Psoas muscle (tissue), 7 donors: ENCODE measurements at regions not wholly inside any gene's neighbourhood (a gene's known extent, or its start where the extent isn't known, plus 50 kb on each side); places are given as distances from the start of the nearest gene placed in this dataset.
A peak's percentile ranks its signal among the peaks of the same experiment; 100 is the strongest.

Source experiments
- ATAC-seq, 4 donors: fragments of 200-7000 bp; cut with Tn5 transposase; one replicate each; pipeline ENCODE4 v1.9.1; 2020; ENCODE audit warnings: moderate library complexity in 3 of 4, mild to moderate bottlenecking in 2 of 4
- DNase-seq, 2 donors: peaks; one replicate each; pipeline ENCODE4 v3.0.0-alpha.2; 2020
- H3K27ac ChIP-seq: fragments of 200-600 bp; one replicate; pipeline ENCODE4 v1.8.0; 2022
- H3K27me3 ChIP-seq, 3 donors: fragments of 200-600 bp in 1 of 3; one replicate each; pipeline versions ENCODE4 v1.6.1 to v1.8.0; 2013 to 2022; ENCODE audit warnings: low read length in 2 of 3, mild to moderate bottlenecking in 2 of 3, moderate library complexity in 1 of 3; ENCODE audit not compliant: insufficient read depth in 3 of 3
- H3K36me3 ChIP-seq, 2 donors: fragments of 200-600 bp in 1 of 2; one replicate each; pipeline versions ENCODE4 v1.6.1 to v1.8.0; 2013 to 2022; ENCODE audit warnings: low read depth in 1 of 2, mild to moderate bottlenecking in 1 of 2, moderate library complexity in 1 of 2; ENCODE audit not compliant: insufficient read depth in 1 of 2
- H3K4me1 ChIP-seq: fragments of 200-600 bp; one replicate; pipeline ENCODE4 v1.8.0; 2022
- H3K4me3 ChIP-seq: fragments of 200-600 bp; one replicate; pipeline ENCODE4 v1.8.0; 2022; ENCODE audit warnings: mild to moderate bottlenecking
- H3K9me3 ChIP-seq: fragments of 200-600 bp; one replicate; pipeline ENCODE4 v1.8.0; 2022
- CTCF ChIP-seq: fragments of 200-600 bp; IDR thresholded peaks from one replicate; pipeline ENCODE4 v1.8.0; 2022; ENCODE audit warnings: antibody characterized with exemption
- WGBS, 3 donors: extraction: QIAGEN DNeasy Blood & Tissue Kit; methylation state at CpG; one replicate each; pipeline versions ENCODE4 v1.1.6 to v1.1.7; 2013; 5-methylcytosine and 5-hydroxymethylcytosine counted together
- intact Hi-C, 2 donors: fragments of 100-400 bp; cut with DNase I; formaldehyde crosslinking; loops; one replicate each; pipeline versions ENCODE4 v1.11.0 to v1.14.2; 2022
- donor health status: healthy with polysubstance abuse.
- donor health status: DM: no; HTN: no; CAD: no; lungs with moderate emphysema.
- donor health status: Bipolar disorder and iron deficiency.
- donor health status: healthy.
- donor health status: DM: yes; HTN: yes; CAD: no.
- donor health status: DM: no; HTN: no; CAD: no.
- donor health status: DM: yes; HTN: yes; CAD: no.

GRCh38 chr6:139648430-139649000, 274.1 kb upstream of the CITED2 start:
- intact Hi-C loops = no loop called here
- no peaks in the 10 kb centered on the region for H3K27me3 ChIP-seq
- peaks cover 5% of the 10 kb centered on the region for H3K4me1 ChIP-seq
- no peak for TF ChIP-seq CTCF
- H3K36me3 ChIP-seq = no peaks in the 10 kb centered on the region
- 56 to 67% (median 64%) methylated on average over 7 of the region's 7 CpGs for WGBS, 3 donors
- no peak for DNase-seq
- no peak for ATAC-seq
- no peaks in the 10 kb centered on the region for H3K9me3 ChIP-seq
- H3K4me3 ChIP-seq = no peak overlapping the region
- no peak overlapping the region for H3K27ac ChIP-seq

GRCh38 chr6:139647841-139648240, 273.4 kb upstream of the CITED2 start:
- H3K36me3 ChIP-seq = no peaks in the 10 kb centered on the region
- H3K27me3 ChIP-seq = no peaks in the 10 kb centered on the region
- intact Hi-C loops = no loop called here
- no peak for DNase-seq
- no peak overlapping the region for H3K27ac ChIP-seq
- H3K4me1 ChIP-seq = peaks cover 5% of the 10 kb centered on the region
- H3K4me3 ChIP-seq = no peak overlapping the region
- ATAC-seq = no peak
- TF ChIP-seq CTCF = no peak
- WGBS, 3 donors = 37 to 66% (median 39%) methylated on average over 5 of the region's 5 CpGs
- no peaks in the 10 kb centered on the region for H3K9me3 ChIP-seq

DNA sequence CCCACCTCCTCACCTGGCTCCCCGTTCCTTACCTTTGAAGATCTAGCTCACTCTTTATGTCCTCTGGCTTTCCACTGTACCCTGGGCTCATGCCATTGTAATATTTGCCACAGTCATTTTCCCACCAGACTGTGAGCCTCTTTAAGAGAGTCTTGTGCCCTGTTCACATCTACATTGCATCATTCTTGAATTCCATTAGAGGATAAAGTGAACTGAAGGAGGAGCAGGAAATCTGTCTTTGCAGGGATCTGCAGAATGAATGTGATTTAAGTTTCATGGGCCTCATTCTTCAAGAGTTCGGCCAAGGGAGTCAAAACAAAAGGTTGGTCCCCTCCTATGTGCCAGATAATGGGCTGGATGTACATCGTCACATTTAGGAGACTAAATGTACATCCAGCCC, 272.6 kb upstream of the CITED2 start:
- intact Hi-C loops = no loop called here

GRCh38 chr6:139644821-139645220, 270.4 kb upstream of the CITED2 start:
- no peaks in the 10 kb centered on the region for H3K36me3 ChIP-seq
- ATAC-seq (peak in 1 of 4 donors; percentile 58), DNase-seq (no peak)
- peaks cover 5% of the 10 kb centered on the region for H3K4me1 ChIP-seq
- no peak overlapping the region for H3K4me3 ChIP-seq
- H3K27me3 ChIP-seq = no peaks in the 10 kb centered on the region
- TF ChIP-seq CTCF = no peak
- no peak overlapping the region for H3K27ac ChIP-seq
- 15 to 24% (median 16%) methylated on average over 6 of the region's 6 CpGs for WGBS, 3 donors
- no peaks in the 10 kb centered on the region for H3K9me3 ChIP-seq
- intact Hi-C loops = no loop called here

More for the DNA sequence above, 272.6 kb upstream of the CITED2 start:
- Histone ChIP-seq H3K27ac (no peak overlapping the region), H3K27me3 (no peaks in the 10 kb centered on the region), H3K4me1 (peaks cover 5% of the 10 kb centered on the region), H3K36me3 (no peaks in the 10 kb centered on the region), H3K4me3 (no peak overlapping the region), H3K9me3 (no peaks in the 10 kb centered on the region)
- no peak for TF ChIP-seq CTCF
- WGBS, 3 donors = 79 to 98% (median 98%) methylated on average over 3 of the region's 3 CpGs
- ATAC-seq = no peak
- no peak for DNase-seq

DNA sequence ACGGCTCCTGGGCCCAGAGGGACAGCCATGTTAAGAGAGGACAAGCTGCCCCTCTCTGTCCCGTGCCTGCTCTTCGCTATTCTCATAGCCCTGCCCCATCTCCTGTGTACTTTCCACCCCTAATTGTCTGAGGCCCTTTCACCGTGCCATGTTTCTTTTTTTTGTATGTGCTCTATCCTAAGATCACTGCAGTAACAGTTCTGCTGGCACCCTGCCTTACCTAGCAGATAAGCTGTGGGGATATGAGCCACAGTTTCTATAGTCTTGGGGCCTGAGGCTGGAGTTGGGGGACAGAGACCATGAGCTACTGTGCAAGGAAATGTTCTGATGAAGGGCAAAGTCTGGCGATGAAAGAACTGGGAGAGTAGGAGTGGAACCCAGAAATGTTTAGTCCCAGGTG, 269.5 kb upstream of the CITED2 start:
- Histone ChIP-seq H3K36me3 (no peaks in the 10 kb centered on the region), H3K4me3 (no peak overlapping the region), H3K4me1 (peaks cover 5% of the 10 kb centered on the region), H3K9me3 (no peaks in the 10 kb centered on the region), H3K27me3 (no peaks in the 10 kb centered on the region), H3K27ac (no peak overlapping the region)
- intact Hi-C loops = no loop called here
- DNase-seq = no peak
- 80 to 90% (median 87%) methylated on average over 5 of the region's 5 CpGs for whole genome bisulfite sequencing, 3 donors
- no peak for ATAC-seq
- TF ChIP-seq CTCF = no peak
